ENCODE measurements at regions not wholly inside any gene's neighbourhood (a gene's known extent, or its start where the extent isn't known, plus 50 kb on each side); places are given as distances from the start of the nearest gene placed in this dataset.

DNA sequence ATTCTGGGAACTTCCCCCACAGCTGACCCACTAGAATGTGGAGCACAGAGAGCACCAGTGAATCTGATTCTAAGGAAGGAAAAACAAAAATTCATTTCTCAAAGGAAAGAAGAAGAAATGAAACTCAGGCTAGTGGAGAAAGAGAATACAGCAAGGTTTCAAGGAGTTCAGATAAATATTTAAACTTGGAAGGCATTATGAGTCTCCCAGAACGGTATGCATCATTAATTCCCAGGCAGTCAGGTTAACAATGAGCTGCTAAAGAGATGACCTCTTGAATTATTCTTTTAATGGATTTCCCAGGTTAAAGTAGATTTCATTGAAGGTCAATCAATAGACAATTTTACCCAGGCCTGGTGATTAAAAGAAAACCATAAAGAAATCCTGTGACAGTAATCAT lies 103.6 kb upstream of the KAZN start:
- Mint-ChIP-seq H3K36me3 (no peaks in the 10 kb centered on the region), H3K27me3 (peaks cover 22% of the 10 kb centered on the region), H3K4me3 (no peak overlapping the region), H3K27ac (no peak overlapping the region), H3K9me3 (no peaks in the 10 kb centered on the region), H3K4me1 (no peaks in the 10 kb centered on the region)
- no peak for DNase-seq

DNA sequence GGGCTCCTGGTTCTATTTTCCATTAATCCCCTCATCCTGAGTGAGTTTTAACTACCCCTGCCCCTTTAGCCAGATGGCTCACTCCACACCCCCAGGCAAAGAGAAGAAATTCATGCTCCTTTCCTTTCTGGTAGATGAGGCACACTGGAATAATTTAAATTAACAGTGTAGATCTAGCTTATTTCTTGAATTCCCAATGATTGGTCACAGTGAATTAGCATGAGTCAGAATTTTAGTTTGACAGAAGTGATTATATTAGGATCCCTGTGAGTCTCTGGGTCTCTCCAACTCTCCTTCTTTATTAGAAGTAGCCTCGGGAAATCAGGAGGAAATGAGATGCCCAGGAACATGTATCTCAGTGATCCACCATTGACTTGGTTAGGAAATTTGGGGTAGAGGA lies 103.1 kb upstream of the KAZN start:
- H3K27ac Mint-ChIP-seq = no peak overlapping the region
- peaks cover 24% of the 10 kb centered on the region for H3K27me3 Mint-ChIP-seq
- no peaks in the 10 kb centered on the region for H3K4me1 Mint-ChIP-seq
- H3K36me3 Mint-ChIP-seq = no peaks in the 10 kb centered on the region
- no peaks in the 10 kb centered on the region for H3K9me3 Mint-ChIP-seq
- H3K4me3 Mint-ChIP-seq = no peak overlapping the region
- DNase-seq = no peak

DNA sequence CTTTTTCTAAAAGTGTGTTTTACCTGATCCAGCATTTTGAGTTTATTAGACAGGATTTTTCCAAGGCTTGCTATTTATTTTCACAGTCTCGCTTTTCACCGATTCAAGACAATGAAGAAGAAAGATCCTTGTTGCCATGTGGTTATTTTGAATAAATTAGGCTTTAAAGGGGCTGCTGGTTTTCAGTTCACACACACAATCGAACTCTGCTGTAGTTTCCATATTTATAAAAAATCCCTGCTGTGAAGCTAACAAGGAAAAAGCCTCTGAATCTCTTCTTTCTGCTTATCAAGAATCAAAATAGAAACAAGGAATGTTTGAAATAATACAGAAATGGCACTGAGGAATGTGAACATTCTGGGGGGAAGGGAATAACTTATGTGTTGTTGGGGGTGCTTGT lies 102.5 kb upstream of the KAZN start:
- Mint-ChIP-seq H3K27ac (no peak overlapping the region), H3K9me3 (no peaks in the 10 kb centered on the region), H3K4me1 (no peaks in the 10 kb centered on the region), H3K36me3 (no peaks in the 10 kb centered on the region), H3K27me3 (peaks cover 28% of the 10 kb centered on the region), H3K4me3 (no peak overlapping the region)
- no peak for DNase-seq

DNA sequence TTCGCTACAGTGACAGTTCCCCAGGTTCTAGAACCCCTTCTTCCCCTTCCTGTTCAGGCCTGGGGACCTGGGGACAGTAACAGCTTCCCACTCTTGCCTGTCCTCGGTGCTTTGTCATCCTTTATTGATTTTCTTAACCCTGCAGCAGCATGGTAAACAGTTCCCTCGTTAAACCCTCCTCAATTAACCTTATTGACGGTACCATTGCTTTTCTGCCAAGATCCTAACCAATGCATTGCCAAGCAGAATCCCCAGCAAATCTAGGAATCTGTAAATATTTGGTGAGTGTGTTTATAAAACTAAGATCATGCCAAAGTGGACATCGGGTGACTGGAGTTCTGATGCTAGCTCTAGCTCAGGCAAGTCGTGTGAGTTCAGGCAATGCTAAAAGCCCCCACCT lies 99.6 kb upstream of the KAZN start:
- no peak overlapping the region for H3K4me3 Mint-ChIP-seq
- H3K27ac Mint-ChIP-seq = no peak overlapping the region
- peaks cover 32% of the 10 kb centered on the region for H3K27me3 Mint-ChIP-seq
- H3K36me3 Mint-ChIP-seq = no peaks in the 10 kb centered on the region
- no peaks in the 10 kb centered on the region for H3K9me3 Mint-ChIP-seq
- DNase-seq = no peak
- no peaks in the 10 kb centered on the region for H3K4me1 Mint-ChIP-seq

DNA sequence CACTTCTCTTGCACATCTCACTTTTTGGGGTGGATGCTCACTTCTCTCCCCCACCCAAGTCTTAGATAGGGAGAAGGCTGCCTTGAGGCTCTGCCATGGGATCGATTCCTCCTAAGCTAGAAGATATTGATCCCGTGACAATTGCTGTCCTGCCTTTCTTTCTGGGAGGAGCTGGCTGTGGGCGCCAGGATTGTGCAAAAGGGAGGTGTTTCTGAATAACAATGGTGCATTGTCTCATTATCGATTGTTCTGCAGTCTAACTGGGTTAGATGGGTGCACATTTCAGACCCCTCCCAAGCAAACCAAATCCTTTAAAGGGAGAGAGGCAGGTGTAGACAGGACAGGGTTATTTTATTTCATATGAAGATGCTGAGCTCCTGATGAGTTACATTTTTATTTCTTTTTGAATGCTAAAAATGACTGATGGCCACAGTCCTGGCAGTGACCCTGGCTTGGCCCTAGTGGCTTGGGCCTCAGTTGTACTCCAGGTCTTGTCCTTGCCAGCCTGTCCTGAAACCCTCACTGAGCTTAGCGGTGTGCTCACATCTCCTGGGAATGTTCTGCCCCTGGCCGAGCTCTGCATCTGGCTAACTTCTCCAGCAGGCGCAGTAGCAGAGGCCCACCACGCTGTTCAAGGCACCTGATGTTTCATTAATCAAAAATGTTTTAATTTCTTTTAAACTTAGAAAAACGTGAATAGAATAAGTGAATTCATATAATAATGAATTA lies 99.0 kb upstream of the KAZN start:
- Mint-ChIP-seq H3K9me3 (no peaks in the 10 kb centered on the region), H3K27me3 (peaks cover 28% of the 10 kb centered on the region), H3K4me3 (no peak overlapping the region), H3K4me1 (no peaks in the 10 kb centered on the region), H3K36me3 (no peaks in the 10 kb centered on the region), H3K27ac (no peak overlapping the region)
- no peak for DNase-seq

DNA sequence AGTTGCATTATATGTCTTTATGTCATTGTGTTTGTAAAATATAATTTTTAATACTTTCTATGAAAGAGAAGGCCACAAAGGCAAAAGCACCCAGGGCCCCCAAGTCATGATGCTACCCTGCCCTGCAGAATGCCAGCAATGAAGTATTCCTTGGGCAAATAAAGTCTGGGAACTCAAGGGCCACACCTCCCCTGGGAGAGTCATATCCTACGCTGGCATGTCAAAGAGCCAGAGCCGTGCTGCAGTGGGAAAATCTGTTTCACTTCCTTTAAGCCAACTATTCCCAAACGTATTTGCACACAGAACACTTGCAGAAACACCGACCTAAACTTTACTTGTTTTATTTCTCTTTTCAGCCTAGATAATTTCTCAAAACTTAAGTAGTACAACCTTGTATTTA lies 98.4 kb upstream of the KAZN start:
- no peaks in the 10 kb centered on the region for H3K9me3 Mint-ChIP-seq
- H3K27ac Mint-ChIP-seq = no peak overlapping the region
- H3K36me3 Mint-ChIP-seq = no peaks in the 10 kb centered on the region
- no peaks in the 10 kb centered on the region for H3K4me1 Mint-ChIP-seq
- H3K27me3 Mint-ChIP-seq = peaks cover 24% of the 10 kb centered on the region
- no peak overlapping the region for H3K4me3 Mint-ChIP-seq
- DNase-seq = no peak

DNA sequence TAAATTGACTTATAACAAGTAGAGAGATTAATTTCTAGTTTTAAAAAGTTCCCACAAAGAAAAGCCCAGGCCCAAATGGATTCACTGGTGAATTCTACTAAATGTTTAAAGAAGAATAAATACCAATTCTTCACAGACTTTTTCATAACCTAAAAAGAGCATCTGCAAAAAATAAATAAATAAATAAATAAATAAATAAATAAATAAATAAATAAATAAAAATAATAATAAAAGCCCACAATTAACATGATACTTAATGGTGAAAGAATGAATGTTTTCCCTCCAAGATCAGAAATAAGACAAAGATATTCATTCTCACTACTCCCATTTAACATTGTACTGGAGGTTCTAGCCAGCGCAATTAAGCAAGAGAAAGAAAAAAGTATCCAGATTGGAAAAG lies 97.6 kb upstream of the KAZN start:
- Mint-ChIP-seq H3K27ac (no peak overlapping the region), H3K4me1 (no peaks in the 10 kb centered on the region), H3K4me3 (no peak overlapping the region), H3K9me3 (no peaks in the 10 kb centered on the region), H3K36me3 (no peaks in the 10 kb centered on the region), H3K27me3 (peaks cover 19% of the 10 kb centered on the region)
- DNase-seq = no peak

DNA sequence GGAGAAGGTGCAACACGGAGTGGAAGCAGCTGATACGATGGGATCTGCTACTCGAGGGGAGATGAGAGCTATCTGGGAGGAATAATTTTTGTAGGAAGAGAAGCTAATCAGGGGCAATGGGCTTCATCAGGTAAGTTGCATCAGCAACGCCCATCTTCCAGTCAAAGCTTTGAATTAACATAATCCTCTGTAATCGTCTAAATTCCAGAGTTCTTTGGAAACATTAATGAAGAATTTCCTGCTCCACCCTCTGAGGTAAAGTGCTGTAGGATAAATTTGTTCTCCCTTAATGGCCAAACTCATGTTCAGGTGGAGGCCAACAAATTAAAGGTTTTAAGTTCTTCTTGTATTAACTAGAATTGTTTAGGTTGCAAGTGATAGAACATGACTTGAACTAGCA lies 94.0 kb upstream of the KAZN start:
- H3K27me3 Mint-ChIP-seq = peaks cover 15% of the 10 kb centered on the region
- no peak overlapping the region for H3K4me3 Mint-ChIP-seq
- H3K4me1 Mint-ChIP-seq = no peaks in the 10 kb centered on the region
- DNase-seq = no peak
- no peak overlapping the region for H3K27ac Mint-ChIP-seq
- H3K36me3 Mint-ChIP-seq = no peaks in the 10 kb centered on the region
- no peaks in the 10 kb centered on the region for H3K9me3 Mint-ChIP-seq

DNA sequence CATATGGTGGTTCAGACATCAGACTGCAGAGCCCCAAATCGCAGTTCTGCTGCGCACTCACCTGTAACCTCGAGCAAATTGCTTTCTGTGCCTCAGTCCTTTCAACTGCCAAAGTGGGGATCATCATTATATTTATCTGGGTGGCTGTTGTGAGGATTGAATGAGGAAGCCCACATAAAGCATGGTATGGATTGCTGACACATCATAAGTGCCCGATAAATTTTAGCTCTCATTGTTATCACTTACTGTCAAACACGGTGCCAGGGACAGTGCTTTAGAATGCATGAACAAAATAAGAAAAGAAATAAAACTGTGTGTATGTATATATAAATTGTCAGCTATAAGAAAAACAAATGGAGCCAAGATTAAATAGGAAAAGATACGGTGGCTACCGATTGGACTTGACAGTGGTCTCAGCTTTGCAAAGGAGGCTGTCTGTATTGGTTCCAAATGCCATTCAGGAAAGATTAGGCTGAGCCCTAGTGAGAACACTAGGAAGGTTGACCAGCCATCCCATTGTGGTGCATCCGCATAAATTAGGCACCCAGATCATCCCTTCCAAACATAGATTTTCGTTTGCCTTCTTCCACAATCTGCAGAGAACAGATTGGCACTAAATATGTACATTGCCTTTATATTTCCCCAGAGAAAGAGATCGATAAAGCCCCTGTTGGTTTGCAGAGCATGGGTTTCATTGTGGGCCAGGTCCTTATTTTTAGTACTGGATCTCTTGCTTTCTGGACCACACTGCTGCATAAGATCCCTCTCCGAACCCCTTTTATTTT lies 91.8 kb upstream of the KAZN start:
- Mint-ChIP-seq H3K4me1 (no peaks in the 10 kb centered on the region), H3K27me3 (peaks cover 3% of the 10 kb centered on the region), H3K36me3 (no peaks in the 10 kb centered on the region), H3K27ac (no peak overlapping the region), H3K9me3 (no peaks in the 10 kb centered on the region), H3K4me3 (no peak overlapping the region)
- DNase-seq = no peak

DNA sequence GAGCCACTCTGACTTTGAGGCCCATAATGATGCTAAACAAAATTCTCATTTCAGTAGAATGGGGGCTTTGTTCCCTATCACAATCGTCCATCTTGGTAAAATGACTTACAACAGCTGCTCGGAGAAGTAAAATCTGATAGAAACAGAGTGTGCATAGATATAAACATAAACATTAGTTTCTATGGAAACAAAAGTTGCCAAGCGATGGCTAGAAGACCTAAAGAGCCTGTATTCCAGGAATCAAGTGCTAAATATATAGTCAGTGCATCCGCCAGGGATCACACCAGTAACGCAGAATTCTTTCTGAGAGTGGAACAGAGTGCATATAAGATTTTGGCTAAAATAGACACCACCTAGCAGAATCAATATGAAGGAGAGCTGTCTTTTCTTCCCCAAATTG lies 91.2 kb upstream of the KAZN start:
- Mint-ChIP-seq H3K9me3 (no peaks in the 10 kb centered on the region), H3K4me3 (no peak overlapping the region), H3K27ac (no peak overlapping the region), H3K27me3 (peaks cover 3% of the 10 kb centered on the region), H3K4me1 (no peaks in the 10 kb centered on the region), H3K36me3 (no peaks in the 10 kb centered on the region)
- DNase-seq = no peak

DNA sequence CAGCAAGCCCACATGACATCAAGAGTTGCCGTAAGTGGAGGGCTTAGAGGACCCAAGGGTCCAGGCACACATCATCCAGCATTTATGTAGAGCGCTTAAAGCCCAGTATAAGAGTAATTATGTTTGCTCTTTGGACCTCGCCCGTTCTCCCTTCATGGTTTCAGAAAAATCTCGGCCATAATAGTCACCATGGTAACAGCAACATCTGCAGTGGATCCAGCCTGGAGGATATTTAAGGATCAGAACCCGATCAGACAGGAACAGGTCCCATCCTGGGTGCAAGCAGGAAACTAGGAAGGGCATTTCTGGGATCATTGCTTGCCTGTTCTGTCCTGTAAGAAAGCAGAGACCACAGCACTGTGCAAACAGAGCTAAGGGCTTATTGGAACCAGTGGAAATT lies 89.9 kb upstream of the KAZN start:
- no peak overlapping the region for H3K4me3 Mint-ChIP-seq
- DNase-seq = no peak
- H3K36me3 Mint-ChIP-seq = no peaks in the 10 kb centered on the region
- H3K9me3 Mint-ChIP-seq = no peaks in the 10 kb centered on the region
- H3K4me1 Mint-ChIP-seq = no peaks in the 10 kb centered on the region
- no peak overlapping the region for H3K27ac Mint-ChIP-seq
- peaks cover 3% of the 10 kb centered on the region for H3K27me3 Mint-ChIP-seq

DNA sequence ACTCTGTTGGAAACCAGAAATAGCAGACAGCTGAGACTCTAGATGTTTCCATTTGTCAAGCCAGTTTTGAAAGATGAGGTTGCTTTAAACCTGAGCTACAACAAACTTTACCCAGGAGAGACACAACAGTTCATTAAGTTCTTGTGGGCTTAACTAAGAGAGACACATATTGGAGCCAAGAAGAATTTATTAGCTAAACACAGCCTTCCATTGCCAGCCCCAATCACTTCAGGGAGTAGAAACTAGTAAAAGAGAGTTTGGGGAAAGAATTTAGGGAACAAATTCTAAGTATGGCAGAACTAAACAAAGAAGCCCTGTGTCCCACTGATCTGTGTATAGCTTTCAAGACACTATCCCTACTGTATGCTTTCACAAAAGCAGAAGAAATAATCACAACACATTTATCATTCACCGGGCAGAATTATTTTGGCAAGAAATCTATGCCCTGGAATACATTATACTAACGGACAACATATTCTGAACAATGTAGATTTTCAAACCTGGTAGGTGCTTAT lies 87.3 kb upstream of the KAZN start:
- Mint-ChIP-seq H3K4me3 (no peak overlapping the region), H3K27ac (no peak overlapping the region), H3K9me3 (no peaks in the 10 kb centered on the region)

DNA sequence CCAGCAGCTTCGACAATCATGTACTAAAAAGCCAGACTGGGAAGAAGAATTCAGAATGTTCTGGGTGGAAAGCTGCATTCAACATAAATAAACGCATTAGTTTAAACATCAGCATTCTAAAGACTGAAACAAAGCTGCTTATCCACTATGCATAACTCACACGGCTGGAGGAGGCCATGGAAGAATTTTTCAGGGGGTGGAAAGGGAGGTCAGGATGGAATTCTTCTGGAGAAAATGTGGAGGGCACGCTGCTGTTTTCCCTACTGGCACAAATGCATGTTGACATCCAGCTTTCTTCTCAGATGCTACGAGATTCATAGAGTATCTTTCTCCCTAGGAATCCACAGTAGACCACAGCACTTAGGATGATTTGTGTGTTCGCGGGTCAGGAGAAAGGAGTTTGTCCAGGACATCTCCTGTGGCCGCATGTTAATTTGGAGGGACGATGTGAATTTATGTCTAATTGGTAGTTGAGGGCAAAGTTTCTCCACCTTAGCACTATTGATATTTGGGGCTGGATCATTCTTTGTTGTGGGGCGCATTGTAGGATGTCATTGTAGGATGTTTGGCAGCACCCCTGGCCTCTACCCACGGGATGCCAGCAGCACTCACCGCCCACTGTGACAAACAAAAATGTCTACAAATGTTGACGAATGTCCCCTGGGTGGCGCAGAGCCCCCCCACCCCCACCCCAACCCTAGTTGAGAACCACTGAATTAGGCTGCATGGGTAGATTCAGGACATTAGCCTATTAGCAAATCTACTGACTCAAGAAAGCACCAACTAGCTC lies 86.5 kb upstream of the KAZN start:
- no peaks in the 10 kb centered on the region for H3K9me3 Mint-ChIP-seq
- H3K36me3 Mint-ChIP-seq = no peaks in the 10 kb centered on the region
- no peak overlapping the region for H3K27ac Mint-ChIP-seq
- DNase-seq = no peak
- no peaks in the 10 kb centered on the region for H3K4me1 Mint-ChIP-seq
- peaks cover 3% of the 10 kb centered on the region for H3K27me3 Mint-ChIP-seq
- no peak overlapping the region for H3K4me3 Mint-ChIP-seq

More for the DNA sequence above, 87.3 kb upstream of the KAZN start:
- Mint-ChIP-seq H3K36me3 (no peaks in the 10 kb centered on the region), H3K27me3 (peaks cover 3% of the 10 kb centered on the region), H3K4me1 (no peaks in the 10 kb centered on the region)
- no peak for DNase-seq

DNA sequence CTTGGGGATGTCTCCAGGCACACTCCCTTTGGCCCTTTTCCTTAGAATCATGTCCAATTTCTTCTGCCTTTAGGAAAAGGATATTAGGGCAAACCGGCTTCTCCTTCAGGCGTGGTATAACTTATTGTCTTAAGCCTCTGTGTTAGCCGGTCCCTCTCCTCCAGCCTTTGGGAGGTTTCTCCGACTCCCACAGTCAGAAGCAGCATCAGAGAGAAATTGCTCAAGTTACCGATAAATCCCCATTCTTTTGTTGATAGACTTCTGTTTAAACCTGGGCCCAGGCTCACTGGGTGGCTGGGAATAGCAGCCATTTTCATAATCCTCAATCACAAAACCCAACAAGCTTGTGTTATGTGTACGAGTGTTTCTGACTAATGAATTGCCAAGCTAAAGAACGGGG lies 85.4 kb upstream of the KAZN start:
- peaks cover 3% of the 10 kb centered on the region for H3K27me3 Mint-ChIP-seq
- DNase-seq = no peak
- H3K27ac Mint-ChIP-seq = no peak overlapping the region
- no peaks in the 10 kb centered on the region for H3K36me3 Mint-ChIP-seq
- H3K9me3 Mint-ChIP-seq = no peaks in the 10 kb centered on the region
- H3K4me3 Mint-ChIP-seq = no peak overlapping the region
- H3K4me1 Mint-ChIP-seq = no peaks in the 10 kb centered on the region

DNA sequence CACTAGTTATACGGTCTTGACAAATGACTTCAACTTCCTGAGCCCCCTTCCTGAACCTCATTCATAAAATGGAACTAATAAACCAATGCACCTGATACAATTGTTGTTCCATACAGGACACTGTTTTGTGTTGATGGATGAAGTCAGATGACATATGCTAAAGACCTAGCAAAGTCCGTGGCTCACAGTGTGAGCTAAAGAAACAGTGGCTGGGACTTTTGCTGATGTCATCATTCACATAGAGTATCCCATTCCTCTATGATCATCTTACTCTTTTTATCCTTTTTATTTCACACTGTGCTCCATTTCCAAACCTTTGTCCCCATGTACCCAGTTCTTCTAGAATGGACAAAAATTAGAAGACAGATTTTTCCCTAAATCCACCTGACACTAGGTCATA lies 83.7 kb upstream of the KAZN start:
- no peaks in the 10 kb centered on the region for H3K9me3 Mint-ChIP-seq
- H3K4me1 Mint-ChIP-seq = no peaks in the 10 kb centered on the region
- H3K36me3 Mint-ChIP-seq = no peaks in the 10 kb centered on the region
- no peak for DNase-seq
- H3K27ac Mint-ChIP-seq = no peak overlapping the region
- no peak overlapping the region for H3K4me3 Mint-ChIP-seq
- H3K27me3 Mint-ChIP-seq = peaks cover 3% of the 10 kb centered on the region

All from activated naive CD8-positive, alpha-beta T cell treated with anti-CD3 and anti-CD28 coated beads for 36 hours (primary cell).